GM23338 (cell line): ENCODE measurements at regions not wholly inside any gene's neighbourhood (a gene's known extent, or its start where the extent isn't known, plus 50 kb on each side); places are given as distances from the start of the nearest gene placed in this dataset.

ENCODE experiments used
- CREB1 ChIP-seq: fragments of 250-450 bp; sonication (Bioruptor Pico); IDR thresholded peaks from 2 replicates; pipeline ENCODE4 v1.5.0; 2020; ENCODE audit warnings: low read depth, mild to moderate bottlenecking, moderate library complexity
- ETS1 ChIP-seq: IDR thresholded peaks from 2 replicates; pipeline ENCODE4 v1.6.1; 2016; ENCODE audit warnings: antibody characterized with exemption
- EZH2 ChIP-seq: fragments of 200-600 bp; sonication (generic); IDR thresholded peaks from one replicate; pipeline ENCODE4 v1.8.0; 2017; ENCODE audit warnings: antibody characterized with exemption, mild to moderate bottlenecking, low read depth; ENCODE audit not compliant: unreplicated experiment
- EZH2phosphoT487 ChIP-seq: fragments of 200-600 bp; sonication (generic); IDR thresholded peaks from one replicate; pipeline ENCODE4 v1.8.1; 2018; ENCODE audit warnings: antibody characterized with exemption; ENCODE audit not compliant: unreplicated experiment
- JUNB ChIP-seq: IDR thresholded peaks from one replicate; pipeline ENCODE4 v1.6.1; 2016; ENCODE audit warnings: antibody characterized with exemption; ENCODE audit not compliant: unreplicated experiment
- NANOG ChIP-seq: IDR thresholded peaks from 2 replicates; pipeline ENCODE4 v1.6.1; 2016; ENCODE audit warnings: antibody characterized with exemption, borderline replicate concordance
- POLR2AphosphoS5 ChIP-seq: IDR thresholded peaks from 2 replicates; pipeline ENCODE4 v1.6.1; 2016; ENCODE audit warnings: antibody characterized with exemption, low read depth
- REST ChIP-seq: IDR thresholded peaks from one replicate; pipeline ENCODE4 v1.6.1; 2018; ENCODE audit warnings: antibody characterized with exemption; ENCODE audit not compliant: unreplicated experiment
- ZNF114 ChIP-seq: fragments of 250-450 bp; sonication (Bioruptor Pico); IDR thresholded peaks from 2 replicates; pipeline ENCODE4 v1.5.0; 2020; ENCODE audit warnings: mild to moderate bottlenecking, moderate library complexity
- TF ChIP-seq, protein P1 (sequence below), 2 experiments: fragments of 200-600 bp in 1 of 2; sonication (generic) in 1 of 2; conservative IDR thresholded peaks; 2 replicates each; pipeline versions ENCODE4 v1.5.1 to v1.6.1; 2016 to 2017; ENCODE audit warnings: antibody characterized with exemption in 2 of 2, low read depth in 2 of 2, mild to moderate bottlenecking in 2 of 2, moderate library complexity in 1 of 2

DNA sequence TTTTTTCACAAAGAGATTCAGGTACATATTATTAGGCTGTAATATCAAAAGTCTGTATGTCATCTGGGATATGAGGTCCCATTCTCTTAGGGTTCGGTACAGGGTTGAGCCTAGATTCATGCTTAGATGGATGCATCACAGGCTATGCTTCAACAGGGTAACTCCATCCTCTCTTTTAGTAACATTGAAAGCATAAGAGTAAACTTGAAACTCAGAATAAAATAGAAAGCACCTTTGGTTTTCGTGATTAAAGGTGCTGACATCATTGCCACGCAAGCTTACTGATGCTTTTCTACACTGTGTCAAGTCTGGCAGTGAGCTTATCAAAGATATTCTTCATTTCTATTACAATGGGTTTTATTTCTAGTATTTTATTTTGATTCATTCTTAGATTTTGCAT is 419.1 kb upstream of the DSEL start:
- TF ChIP-seq, protein P1, sequence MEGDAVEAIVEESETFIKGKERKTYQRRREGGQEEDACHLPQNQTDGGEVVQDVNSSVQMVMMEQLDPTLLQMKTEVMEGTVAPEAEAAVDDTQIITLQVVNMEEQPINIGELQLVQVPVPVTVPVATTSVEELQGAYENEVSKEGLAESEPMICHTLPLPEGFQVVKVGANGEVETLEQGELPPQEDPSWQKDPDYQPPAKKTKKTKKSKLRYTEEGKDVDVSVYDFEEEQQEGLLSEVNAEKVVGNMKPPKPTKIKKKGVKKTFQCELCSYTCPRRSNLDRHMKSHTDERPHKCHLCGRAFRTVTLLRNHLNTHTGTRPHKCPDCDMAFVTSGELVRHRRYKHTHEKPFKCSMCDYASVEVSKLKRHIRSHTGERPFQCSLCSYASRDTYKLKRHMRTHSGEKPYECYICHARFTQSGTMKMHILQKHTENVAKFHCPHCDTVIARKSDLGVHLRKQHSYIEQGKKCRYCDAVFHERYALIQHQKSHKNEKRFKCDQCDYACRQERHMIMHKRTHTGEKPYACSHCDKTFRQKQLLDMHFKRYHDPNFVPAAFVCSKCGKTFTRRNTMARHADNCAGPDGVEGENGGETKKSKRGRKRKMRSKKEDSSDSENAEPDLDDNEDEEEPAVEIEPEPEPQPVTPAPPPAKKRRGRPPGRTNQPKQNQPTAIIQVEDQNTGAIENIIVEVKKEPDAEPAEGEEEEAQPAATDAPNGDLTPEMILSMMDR (conservative IDR thresholded peaks at IDR 0.05; ENCODE audit: low read depth in 2 of 2) = no peak
- TF ChIP-seq EZH2 (no peak), POLR2AphosphoS5 (no peak), EZH2phosphoT487 (no peak), CREB1 (CRISPR knock-in tag) (no peak), REST (no peak), ETS1 (no peak), NANOG (no peak), ZNF114 (CRISPR knock-in tag) (no peak), JUNB (no peak)
